Skeletal muscle tissue (tissue), 3 donors: ENCODE measurements at regions not wholly inside any gene's neighbourhood (a gene's known extent, or its start where the extent isn't known, plus 50 kb on each side); places are given as distances from the start of the nearest gene placed in this dataset.
"Not testable (repeated sequence)": the region's sequence is repeated elsewhere in the genome, so short reads cannot be mapped to it uniquely, and the experiment has no call there.

Source experiments
- H3K27ac ChIP-seq: one replicate; pipeline ENCODE4 v1.7.0; 2013; ENCODE audit warnings: mild to moderate bottlenecking, low read depth, low read length, inconsistent platforms
- H3K27me3 ChIP-seq, 3 donors: one replicate each; pipeline ENCODE4 v1.7.0; 2013; ENCODE audit warnings: low read length in 3 of 3; ENCODE audit not compliant: control insufficient read depth in 3 of 3, insufficient read depth in 3 of 3
- H3K36me3 ChIP-seq, 3 donors: one replicate each; pipeline ENCODE4 v1.7.0; 2013; ENCODE audit warnings: low read length in 3 of 3; ENCODE audit not compliant: control insufficient read depth in 3 of 3, insufficient read depth in 3 of 3
- H3K4me1 ChIP-seq, 3 donors: one replicate each; pipeline ENCODE4 v1.7.0; 2013; ENCODE audit warnings: low read length in 3 of 3, mild to moderate bottlenecking in 3 of 3; ENCODE audit not compliant: control insufficient read depth in 3 of 3, insufficient read depth in 3 of 3
- H3K4me3 ChIP-seq, 3 donors: one replicate each; pipeline ENCODE4 v1.7.0; 2013; ENCODE audit warnings: low read length in 3 of 3
- H3K9ac ChIP-seq, 3 donors: one replicate each; pipeline ENCODE4 v1.7.0; 2013; ENCODE audit warnings: low read length in 3 of 3, mild to moderate bottlenecking in 3 of 3, moderate library complexity in 2 of 3, low read depth in 1 of 3
- H3K9me3 ChIP-seq, 3 donors: one replicate each; pipeline ENCODE4 v1.7.0; 2013; ENCODE audit warnings: low read length in 3 of 3; ENCODE audit not compliant: control insufficient read depth in 3 of 3
- donor health status: Osteomylitis.

- H3K4me1 ChIP-seq: no peaks in the 10 kb centered on the region
- no peak overlapping the region for H3K9ac ChIP-seq
- no peaks in the 10 kb centered on the region for H3K36me3 ChIP-seq
- H3K4me3 ChIP-seq: no peak overlapping the region
- H3K27me3 ChIP-seq: no peaks in the 10 kb centered on the region
- H3K27ac ChIP-seq: no peak overlapping the region
- no peaks in the 10 kb centered on the region for H3K9me3 ChIP-seq
Measured at GRCh38 chr3:94360987-94361386, 298.1 kb downstream of the NSUN3 start.

- Histone ChIP-seq H3K9me3 (no peaks in the 10 kb centered on the region), H3K4me1 (no peaks in the 10 kb centered on the region), H3K27ac (no peak overlapping the region), H3K36me3 (no peaks in the 10 kb centered on the region), H3K4me3 (no peak overlapping the region), H3K9ac (no peak overlapping the region), H3K27me3 (no peaks in the 10 kb centered on the region)
Measured at GRCh38 chr3:94362393-94362792, 299.5 kb downstream of the NSUN3 start.

- H3K27ac ChIP-seq: no peak overlapping the region
- no peak overlapping the region for H3K4me3 ChIP-seq
- H3K36me3 ChIP-seq: no peaks in the 10 kb centered on the region
- H3K4me1 ChIP-seq: no peaks in the 10 kb centered on the region
- no peaks in the 10 kb centered on the region for H3K27me3 ChIP-seq
- H3K9me3 ChIP-seq: no peaks in the 10 kb centered on the region
- H3K9ac ChIP-seq: no peak overlapping the region
Measured at GRCh38 chr3:94365006-94365405, 302.1 kb downstream of the NSUN3 start.

- no peak overlapping the region for H3K27ac ChIP-seq
- no peaks in the 10 kb centered on the region for H3K36me3 ChIP-seq
- H3K9ac ChIP-seq: no peak overlapping the region
- no peaks in the 10 kb centered on the region for H3K27me3 ChIP-seq
- H3K4me3 ChIP-seq: no peak overlapping the region
- H3K4me1 ChIP-seq: no peaks in the 10 kb centered on the region
- H3K9me3 ChIP-seq: no peaks in the 10 kb centered on the region
Measured at GRCh38 chr3:94372026-94372425, 309.2 kb downstream of the NSUN3 start.

- no peaks in the 10 kb centered on the region for H3K27me3 ChIP-seq
- H3K9ac ChIP-seq: no peak overlapping the region
- H3K4me3 ChIP-seq: no peak overlapping the region
- no peaks in the 10 kb centered on the region for H3K9me3 ChIP-seq
- H3K4me1 ChIP-seq: no peaks in the 10 kb centered on the region
- no peaks in the 10 kb centered on the region for H3K36me3 ChIP-seq
- H3K27ac ChIP-seq: no peak overlapping the region
Measured at GRCh38 chr3:94373456-94373855, 310.6 kb downstream of the NSUN3 start.

GRCh38 chr3:94374439-94375161 is 311.7 kb downstream of the NSUN3 start:
- no peaks in the 10 kb centered on the region for H3K27me3 ChIP-seq
- no peak overlapping the region for H3K9ac ChIP-seq
- no peak overlapping the region for H3K27ac ChIP-seq
- no peaks in the 10 kb centered on the region for H3K36me3 ChIP-seq
- no peaks in the 10 kb centered on the region for H3K9me3 ChIP-seq
- H3K4me3 ChIP-seq: no peak overlapping the region
- no peaks in the 10 kb centered on the region for H3K4me1 ChIP-seq

DNA sequence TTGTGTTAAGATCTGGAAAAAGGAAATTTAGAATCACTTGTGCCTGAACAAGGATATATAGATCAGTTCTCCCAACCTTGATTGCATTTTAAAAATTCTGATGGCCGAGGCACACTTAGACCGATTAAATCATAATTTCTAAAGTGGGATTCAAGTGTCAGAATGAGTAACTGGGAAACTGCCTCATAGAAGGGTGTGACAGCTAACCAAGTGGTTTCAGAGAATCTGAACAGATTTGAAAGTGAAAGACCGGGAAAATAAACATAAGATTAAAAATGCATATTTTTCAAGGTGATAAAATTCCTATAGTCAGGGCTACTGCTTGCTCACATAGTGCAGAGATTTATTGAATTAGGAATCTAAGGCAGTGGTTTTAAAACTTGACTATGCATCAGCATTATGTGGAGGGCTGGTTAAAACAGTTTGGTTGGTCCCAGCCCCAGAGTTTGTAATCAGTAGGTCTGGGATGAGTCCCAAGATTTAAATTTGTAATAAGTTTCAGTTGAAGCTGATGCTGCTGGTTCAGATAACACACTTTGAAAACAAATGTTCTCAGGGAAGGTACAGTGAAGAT is 314.3 kb downstream of the NSUN3 start:
- not testable (repeated sequence) for H3K27ac ChIP-seq, H3K4me1 ChIP-seq, H3K9me3 ChIP-seq, H3K4me3 ChIP-seq, H3K9ac ChIP-seq, H3K27me3 ChIP-seq, H3K36me3 ChIP-seq

DNA sequence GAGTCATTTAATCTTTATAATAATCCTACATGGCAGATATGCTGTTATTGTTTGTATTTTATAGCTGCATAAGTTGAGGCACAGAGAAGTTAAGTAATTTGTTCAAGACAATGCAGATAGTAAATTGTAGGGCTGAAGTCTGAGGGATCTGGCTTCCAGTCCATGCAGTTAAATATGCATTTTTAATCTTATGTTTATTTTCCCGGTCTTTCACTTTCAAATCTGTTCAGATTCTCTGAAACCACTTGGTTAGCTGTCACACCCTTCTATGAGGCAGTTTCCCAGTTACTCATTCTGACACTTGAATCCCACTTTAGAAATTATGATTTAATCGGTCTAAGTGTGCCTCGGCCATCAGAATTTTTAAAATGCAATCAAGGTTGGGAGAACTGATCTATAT is 315.0 kb downstream of the NSUN3 start:
- not testable (repeated sequence) for H3K27me3 ChIP-seq, H3K4me1 ChIP-seq, H3K27ac ChIP-seq, H3K9me3 ChIP-seq, H3K4me3 ChIP-seq, H3K36me3 ChIP-seq, H3K9ac ChIP-seq

DNA sequence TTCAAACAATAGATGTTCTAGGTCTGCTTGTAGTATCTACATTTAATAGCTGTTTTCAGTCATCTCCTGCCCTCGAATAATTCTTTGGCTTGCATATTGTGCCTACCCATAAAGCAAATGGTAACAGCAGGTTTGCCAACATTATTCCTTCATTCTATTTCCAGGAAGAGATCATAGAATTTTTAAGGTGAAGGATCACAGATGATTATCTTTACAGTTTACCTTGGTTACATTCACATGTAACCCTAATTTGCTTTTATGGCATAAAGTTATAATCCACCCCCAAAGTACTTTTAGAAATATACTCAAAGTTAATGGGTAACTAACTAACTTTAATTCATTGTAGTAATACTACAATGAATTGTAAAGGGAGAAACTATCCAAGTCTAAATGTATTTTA is 315.5 kb downstream of the NSUN3 start:
- no peaks in the 10 kb centered on the region for H3K36me3 ChIP-seq
- H3K4me3 ChIP-seq: no peak overlapping the region
- H3K4me1 ChIP-seq: no peaks in the 10 kb centered on the region
- H3K9ac ChIP-seq: no peak overlapping the region
- no peaks in the 10 kb centered on the region for H3K9me3 ChIP-seq
- H3K27me3 ChIP-seq: peaks cover 0 to 3% (median 0%) of the 10 kb centered on the region in 3 donors
- no peak overlapping the region for H3K27ac ChIP-seq

DNA sequence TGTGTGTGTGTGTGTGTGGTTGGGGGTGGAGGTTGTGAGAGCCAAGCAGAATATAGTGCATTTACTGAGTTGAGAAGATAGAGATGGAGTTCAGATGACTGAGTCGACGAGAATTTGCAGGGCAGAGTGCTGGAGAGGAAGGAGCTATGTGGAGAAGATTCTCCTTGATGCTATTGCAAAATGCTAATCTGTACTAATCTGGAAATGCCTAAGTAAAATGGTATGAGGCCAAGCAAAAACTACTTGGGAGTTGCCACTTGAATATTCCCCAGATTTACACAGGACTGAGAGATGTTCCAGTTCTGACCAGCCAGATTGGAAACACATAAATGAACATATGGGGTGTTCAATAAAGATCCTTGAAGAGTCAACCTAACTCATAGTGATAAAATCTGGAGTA is 316.4 kb downstream of the NSUN3 start:
- peaks cover 0 to 3% (median 0%) of the 10 kb centered on the region in 3 donors for H3K27me3 ChIP-seq
- H3K4me3 ChIP-seq: no peak overlapping the region
- H3K27ac ChIP-seq: no peak overlapping the region
- H3K36me3 ChIP-seq: no peaks in the 10 kb centered on the region
- no peak overlapping the region for H3K9ac ChIP-seq
- H3K9me3 ChIP-seq: no peaks in the 10 kb centered on the region
- no peaks in the 10 kb centered on the region for H3K4me1 ChIP-seq
